ENCODE measurements at regions not wholly inside any gene's neighbourhood (a gene's known extent, or its start where the extent isn't known, plus 50 kb on each side); places are given as distances from the start of the nearest gene placed in this dataset.
"Not testable (repeated sequence)": the region's sequence is repeated elsewhere in the genome, so short reads cannot be mapped to it uniquely, and the experiment has no call there.

DNA sequence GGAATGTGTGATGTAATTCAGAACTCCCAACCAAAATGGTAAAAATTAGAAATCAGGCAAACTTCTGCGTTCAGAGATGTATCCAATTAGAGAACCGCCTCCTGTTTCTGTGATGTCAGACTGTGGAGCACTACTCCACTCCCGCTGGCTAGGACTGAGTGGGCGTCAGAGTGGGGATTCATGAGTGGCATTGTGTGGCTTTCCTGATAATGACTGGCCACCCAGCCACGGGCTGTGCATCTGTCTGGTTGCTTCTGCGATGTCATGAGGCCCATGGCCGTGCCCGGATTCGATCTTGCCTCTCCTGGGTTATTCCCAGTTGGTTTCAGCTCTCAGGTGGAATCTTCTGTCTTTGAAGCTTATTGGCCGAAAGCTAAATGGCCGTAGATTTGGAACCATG, 87.1 kb upstream of the KCNA1 start:
- no peak for DNase-seq

DNA sequence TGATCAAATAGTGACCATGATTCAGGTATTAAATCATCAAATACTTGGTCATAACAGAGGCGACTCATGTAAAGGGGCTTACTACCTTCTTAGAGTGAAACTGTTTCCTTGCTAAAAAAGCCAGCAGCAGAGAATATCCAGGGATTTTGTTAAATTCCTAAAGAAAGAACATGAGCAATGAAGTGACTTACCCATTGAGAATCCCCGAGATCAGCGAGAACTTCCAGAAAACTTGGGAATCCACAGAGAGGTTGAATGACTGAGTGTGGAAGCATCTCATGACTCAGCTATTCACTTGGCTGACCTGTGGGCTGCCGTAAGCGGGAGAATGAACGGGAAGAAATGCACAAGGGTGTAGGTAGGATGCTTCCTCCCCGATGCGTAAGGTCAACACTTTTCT, 85.3 kb upstream of the KCNA1 start:
- no peak for DNase-seq

DNA sequence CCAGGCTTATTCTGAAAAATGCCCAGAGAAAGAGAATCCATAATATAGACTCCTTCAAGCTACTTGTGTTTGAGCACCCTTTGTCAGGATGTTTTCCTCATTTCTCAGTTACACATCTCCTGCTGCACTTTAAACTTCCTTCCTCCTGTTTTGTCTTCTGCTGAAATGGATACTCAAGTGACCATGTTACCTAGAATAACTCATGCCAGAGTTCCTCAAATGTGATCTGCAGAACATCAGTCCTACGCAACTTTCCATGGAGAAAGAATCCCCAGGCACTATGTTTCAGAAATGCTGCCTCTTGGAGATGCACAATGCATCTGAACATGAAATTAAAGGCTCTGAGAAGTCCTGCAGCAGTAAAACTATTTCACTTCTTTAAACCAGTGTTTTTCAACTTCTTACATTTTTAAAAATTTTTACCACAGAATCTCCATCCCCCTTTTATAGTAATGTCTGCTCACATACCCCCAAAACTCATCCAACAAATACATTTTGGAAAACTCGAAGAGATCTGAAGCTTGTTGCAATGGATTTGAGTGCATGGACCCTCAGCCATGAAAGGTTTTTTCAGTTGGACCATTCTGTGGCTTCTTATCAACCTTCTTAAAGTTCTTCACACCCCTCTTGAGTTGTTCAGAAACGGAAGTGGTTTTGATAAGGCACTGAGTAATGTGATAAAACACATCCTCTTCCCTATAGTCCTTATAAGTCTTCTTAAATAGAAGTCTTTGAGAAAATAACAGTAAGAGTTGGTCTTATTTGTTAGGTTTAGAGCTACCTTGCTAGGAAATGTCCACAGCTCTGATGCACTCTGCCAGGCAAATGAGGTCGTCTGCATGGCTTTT, 84.5 kb upstream of the KCNA1 start:
- DNase-seq = no peak

DNA sequence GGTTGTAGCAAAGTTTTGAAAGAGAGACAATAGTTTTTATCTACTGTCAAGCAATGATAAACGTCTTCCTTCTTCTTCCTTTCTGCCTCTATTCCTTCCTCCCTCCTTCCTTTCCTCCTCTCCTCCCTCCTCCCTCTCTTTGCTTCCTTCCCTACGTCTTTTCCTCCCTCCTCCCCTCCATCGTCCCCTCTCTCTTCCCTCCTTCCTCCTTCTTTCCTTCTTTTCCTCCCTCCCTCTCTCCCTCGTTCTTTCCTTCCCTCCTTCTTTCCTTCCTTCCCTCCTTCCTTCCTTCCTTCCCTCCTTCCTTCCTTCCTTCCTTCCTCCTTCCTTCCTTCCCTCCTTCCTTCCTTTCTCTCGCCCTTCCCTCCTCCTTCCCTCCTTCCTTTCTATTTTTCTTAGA, 82.8 kb upstream of the KCNA1 start:
- DNase-seq = no peak

DNA sequence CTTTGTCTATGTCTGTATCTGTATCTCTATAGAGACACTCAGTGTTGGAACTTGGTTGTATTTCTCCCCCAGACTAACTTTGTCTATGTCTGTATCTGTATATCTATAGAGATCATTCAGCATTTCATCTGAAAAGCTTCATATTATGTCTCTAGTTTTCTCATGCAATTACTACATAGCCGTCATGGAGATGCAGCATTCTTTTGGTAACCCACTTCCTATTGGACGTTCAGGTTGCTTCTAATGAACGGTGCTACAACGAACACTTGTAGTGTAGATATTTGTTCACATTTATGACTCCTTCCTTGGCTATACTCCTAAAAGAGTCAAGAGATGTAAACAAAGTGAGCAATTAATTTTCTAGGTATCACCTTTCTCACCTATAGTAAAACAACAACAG, 81.5 kb upstream of the KCNA1 start:
- no peak for DNase-seq

DNA sequence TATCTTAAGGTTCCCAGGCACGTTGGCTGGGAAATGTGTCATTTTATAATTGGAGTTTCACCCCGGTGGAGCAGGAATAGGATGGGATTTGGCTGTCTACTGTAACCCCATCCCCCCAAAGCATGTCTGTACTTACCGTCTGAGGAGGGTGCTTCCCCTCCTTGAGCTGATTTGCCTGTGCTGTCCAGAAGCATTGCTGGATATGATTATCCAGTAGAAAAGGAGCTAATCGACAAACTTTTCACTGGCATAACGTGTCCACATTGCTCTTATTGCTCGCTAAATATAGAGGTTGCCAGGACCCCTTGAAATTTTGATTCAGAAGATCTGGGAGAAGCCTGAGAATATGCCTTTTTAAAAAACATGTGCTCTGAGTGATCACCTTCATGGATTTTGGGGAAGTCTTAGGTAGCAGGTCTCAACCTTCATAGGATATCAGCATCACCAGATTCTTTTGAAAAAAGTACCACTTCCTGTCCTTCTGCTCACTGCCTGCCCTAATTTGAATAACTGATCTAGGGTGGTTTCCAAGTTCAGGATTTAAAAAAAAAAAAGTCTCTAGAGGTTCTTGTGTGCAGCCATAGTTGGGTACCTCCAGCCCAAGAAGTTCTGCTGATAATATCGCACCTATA, 80.4 kb upstream of the KCNA1 start:
- DNase-seq = no peak

DNA sequence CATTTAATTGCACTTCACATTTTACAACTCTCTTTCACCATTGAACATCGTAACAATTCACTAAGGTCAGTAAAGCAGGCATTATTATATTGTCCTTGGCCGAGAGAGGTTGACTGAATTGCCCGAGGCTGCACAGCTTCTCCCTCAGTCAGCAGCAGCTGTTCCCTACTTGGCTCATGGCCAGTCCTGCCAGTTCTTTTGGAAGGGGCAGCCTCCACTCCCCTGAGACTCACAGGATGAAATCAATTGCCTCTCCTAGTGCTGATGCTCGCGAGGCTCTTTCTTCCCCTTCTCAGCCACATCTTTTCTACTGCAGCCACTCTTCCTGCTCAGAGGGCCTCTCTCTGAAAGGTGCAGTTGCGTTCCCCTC, 79.9 kb upstream of the KCNA1 start:
- no peak for DNase-seq

DNA sequence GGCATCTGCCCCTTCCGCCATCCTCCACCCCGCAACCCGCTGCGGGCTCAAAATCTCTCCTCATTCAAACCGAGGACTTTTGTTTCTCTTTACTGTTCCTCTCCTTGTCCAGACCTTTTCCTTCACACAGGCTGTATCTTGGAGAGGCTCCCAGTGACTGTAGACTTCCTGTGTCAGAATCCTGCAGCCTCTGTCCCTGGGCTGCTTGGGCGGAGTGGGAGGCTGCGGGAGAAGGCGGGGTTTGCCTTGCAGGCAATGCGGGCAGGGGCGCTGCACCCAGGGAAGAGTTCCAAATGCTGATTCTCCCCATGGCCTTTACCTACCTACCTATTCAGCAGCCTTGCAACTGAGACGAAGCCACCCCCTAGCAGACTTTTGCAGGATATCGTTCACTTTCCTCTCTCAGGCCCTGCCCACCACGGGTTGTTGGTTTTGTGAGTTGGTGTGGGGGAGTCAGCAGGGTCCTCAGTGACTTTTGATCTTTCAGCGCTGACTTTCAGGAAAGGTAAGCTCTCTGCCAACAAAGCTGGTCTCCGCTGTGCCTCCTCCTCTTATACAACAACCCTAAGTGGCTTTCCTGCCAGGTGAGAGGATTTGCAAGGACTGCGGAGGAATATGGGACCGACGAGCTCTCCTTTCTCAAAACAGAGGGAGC, 79.0 kb upstream of the KCNA1 start:
- no peak for DNase-seq

DNA sequence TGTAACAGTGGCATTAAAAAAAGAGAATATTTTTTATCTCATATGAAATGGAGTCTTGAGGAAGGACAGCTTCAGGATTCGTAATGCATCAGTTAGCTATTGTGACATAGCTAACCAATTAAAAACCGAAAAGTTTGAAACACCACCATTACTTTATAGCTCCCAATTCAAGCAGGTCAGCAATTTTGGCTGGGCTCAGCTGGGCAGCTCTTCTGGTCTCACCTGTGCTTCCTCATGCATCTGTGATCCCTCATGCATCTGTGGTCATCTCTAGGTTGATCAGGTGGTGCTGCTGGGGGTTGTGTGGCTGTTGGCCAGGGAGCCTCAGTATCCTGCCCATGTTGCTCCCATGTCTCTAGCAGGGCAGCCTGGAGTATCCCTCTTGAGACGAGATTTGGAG, 76.7 kb upstream of the KCNA1 start:
- no peak for DNase-seq

DNA sequence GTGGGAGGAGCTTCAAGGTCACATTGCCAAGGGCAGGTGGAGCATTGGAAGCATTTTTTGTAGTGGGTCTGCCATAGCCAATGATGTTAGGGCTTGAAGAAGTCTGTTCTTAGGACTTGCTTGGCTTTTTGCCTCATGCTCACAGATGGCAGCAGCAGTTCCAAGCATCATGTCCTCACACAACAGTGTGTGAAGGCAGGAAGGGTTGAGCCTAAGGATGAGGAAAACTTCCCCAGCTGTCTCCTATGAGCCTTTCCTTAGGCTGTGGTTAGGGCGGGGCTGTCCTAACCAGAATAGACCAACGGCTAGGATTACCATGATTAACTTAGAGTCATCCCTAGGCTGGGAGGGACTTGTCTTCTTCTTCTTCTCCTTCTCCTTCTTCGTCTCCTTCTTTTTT, 76.2 kb upstream of the KCNA1 start:
- DNase-seq = no peak

DNA sequence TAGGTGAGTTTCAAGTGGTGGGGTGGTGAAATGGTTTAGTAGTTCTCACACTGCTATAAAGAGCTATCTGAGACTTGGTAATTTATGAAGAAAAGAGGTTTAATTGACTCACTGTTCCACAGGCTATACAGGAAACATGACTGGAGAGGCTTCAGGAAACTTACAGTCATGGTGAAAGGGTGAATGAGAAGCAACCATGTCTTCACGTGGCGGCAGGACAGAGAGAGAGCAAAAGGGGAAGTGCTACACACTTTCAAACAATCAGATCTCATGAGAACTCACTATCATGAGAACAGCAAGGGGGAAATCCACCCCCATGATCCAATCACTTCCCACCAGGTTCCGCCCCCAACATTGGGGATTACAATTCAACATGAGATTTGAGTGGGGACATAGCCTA, 67.3 kb upstream of the KCNA1 start:
- DNase-seq = not testable (repeated sequence)

DNA sequence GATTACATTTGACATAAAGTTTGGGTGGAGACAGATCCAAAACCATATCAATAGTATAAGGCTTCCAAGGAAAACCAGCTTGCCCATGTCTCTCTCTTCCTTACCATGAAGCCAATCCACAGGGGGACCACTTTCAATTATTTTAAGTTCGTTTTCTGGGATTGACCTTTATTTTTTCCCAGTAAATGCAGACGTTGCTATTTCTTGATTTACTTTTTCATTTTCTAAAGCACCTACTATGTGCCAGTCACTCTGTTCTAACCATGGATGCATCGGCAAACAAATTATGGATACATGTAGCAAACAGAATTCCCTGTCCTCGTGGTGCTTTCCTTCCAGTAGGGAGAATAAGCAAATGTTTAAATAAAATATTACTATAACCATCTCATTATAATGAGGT, 65.8 kb upstream of the KCNA1 start:
- no peak for DNase-seq

DNA sequence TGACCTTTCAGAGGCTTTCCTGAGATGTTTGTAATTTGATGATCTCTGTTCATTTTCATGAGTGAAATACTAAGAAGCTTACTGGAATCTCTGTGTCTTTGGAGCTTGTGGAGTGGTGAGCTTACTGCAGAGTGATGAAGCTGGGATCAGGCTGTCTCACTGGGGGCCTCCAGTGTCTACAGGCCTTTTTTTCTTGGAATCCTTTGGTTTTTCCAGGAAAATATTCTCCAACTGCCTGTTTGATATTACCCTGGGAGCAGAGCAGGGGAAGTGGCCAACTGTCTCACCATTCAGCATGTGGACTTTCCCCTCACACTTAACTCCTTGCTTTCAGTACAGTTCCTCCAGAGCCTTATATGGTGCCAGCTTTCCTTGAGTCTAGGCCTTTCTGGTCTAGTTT, 62.0 kb upstream of the KCNA1 start:
- no peak for DNase-seq

DNA sequence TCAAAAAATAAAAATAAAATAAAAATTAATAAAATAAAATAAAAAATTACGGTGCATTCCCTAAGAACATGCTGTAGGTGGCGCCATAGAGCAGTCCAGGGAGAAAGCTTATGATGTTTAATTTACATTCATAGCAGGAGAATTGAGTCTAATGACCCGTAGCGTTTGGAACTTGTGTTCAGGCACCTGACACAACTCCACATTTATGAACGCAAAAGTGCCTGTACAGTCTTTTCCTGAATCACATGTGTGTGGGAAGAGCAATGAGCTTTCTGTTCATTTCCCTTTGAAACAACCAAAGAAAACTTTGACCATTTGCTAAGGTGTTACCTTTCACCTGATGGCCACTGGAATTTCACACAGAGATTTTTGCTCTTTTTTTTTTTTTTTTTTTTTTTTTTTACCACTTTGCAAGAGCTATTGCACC, 60.6 kb upstream of the KCNA1 start:
- DNase-seq = no peak

DNA sequence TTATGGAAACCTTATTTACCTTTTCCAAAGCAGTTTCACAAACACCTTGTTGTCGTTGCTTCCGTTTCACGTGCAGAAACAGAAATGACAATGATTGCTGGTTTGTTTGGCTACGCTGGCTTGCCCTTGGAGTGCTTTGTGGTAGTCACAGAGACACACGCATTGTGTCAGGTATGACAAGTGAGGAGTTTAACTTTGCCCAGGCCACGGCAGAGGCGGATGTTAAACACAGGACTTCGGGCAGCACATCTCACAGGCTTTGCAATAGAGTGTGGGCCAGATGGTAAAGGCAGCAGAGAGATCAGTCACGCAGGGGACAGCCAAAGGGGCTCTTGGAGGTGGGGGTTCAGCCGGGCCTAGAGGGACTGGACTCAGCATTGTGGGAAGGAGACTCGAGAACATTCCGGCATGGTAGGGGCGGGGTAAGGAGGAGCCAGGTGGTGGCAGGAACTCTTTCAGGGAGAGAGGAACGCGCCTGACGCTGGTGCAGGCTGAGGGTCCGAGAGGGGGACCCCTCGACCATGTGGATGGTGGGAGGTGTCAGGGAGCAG, 59.8 kb upstream of the KCNA1 start:
- no peak for DNase-seq

DNA sequence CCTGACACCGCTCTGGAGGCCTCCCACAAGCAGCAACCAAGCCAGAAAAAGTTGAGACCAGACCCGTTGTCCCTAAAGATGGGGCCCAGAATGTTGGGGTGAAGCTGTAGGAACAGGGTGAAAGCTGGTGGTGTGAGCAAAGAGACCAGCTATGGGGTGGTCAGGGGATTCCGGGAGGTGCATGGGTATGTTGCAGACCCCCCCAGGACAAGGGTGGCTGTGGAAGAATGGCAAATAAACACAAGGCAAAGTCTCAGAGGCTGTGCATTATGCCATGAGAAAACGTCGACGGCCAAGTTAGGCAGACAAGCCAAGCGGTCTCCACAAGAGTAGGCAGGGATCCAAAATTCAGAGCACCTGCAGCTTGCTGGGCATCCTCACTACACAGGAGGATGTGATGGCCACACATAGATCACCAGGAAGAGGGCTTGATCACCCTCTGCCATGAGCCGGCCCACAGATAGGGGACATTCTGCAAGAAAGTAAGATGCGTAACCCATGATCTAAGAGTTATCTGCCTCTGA, 58.8 kb upstream of the KCNA1 start:
- no peak for DNase-seq

DNA sequence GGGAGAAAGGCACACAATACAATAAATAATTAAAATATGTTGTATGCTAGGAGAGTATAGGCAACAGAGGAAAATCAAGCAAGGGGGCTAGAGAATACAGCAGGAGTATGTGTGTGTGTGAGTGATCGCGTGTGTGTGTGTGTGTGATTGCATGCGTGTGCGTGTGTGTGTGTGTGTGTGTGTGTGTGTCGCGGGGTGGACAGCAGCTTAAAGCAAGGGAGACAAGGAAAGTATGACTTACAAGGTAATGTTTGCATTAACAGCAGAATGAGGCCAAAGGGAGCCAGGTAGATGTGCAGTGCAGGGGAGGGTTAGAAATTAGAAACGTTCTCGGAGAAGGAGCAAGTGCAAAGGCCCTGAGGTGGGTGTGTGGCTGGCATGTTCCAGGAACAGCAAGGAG, 57.4 kb upstream of the KCNA1 start:
- no peak for DNase-seq

DNA sequence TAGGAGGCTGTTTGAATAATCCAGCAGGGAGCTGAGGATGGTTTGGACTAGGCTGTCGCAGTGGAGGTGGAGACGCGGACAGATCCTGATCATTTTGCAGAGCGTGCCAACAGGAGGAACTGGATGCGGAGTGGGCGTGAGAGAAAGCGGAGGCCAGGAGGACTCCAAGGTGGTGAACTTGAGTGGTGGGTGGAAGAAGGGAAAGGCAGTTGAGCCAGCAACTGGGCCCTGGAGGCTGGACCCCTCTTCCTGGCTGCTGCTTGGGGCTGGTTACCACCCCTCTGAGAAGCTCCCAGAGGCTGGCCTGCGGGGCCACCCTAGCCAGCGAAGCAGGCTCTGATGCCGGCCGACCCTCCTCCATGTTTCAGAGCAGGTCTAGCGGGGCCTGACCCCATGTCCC, 56.8 kb upstream of the KCNA1 start:
- no peak for DNase-seq

DNA sequence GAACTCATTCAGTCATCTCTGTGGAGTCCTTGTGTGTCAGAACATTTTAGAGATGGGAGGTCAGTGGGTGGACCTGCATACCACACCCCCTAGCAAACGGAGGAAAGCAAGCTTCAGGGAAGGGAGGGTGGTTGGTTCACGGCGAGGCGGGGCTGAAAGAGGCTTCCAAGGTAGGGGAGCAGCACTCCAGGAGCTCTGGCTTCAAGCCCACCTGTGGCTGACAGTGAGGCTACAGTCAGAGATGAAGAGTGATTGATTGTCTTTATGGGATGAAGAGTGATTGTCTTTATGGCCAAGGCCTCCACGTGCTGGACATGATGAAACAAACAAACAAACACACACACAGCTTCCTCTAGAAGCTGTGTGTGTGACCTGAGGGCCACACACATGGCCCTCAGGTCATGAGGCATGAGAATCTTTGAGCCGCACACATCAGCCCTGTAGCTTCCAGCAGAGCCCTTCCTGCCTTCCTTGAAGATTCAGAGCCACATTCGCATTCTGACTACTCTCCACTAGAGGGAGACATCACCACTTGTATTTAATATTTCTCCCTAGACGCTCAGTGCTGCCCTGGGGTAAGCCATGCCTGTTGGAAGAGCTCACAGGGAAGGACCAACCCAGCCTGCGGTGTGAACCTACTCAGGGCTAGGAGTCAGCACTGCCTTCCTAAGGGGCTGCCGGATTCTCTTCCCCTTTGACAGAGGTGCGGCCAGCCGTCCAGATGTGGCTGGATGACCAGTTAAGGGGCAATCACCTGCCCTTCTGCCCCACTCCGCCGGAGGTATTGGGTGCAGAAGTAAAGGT, 54.4 kb upstream of the KCNA1 start:
- DNase-seq = no peak

DNA sequence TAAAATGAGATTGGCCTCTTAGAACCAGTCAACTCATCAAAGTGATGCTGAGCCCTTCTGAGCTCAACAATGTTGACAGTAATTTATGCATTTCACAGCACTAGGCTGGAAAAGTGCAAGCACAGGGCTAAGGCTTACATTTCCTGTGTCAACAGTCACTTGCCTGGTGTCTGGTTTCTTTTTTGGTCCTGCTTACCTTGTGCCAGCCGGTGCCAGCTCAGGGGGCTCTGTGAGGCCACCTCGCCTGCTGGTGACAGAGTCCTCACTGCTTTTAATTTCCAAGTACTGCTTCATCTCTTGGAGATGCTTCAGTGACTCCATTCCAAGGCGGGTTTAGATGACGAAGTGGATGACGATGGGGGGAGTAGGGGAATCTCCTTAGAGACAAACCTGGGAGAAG, 53.1 kb upstream of the KCNA1 start:
- DNase-seq = no peak

DNA sequence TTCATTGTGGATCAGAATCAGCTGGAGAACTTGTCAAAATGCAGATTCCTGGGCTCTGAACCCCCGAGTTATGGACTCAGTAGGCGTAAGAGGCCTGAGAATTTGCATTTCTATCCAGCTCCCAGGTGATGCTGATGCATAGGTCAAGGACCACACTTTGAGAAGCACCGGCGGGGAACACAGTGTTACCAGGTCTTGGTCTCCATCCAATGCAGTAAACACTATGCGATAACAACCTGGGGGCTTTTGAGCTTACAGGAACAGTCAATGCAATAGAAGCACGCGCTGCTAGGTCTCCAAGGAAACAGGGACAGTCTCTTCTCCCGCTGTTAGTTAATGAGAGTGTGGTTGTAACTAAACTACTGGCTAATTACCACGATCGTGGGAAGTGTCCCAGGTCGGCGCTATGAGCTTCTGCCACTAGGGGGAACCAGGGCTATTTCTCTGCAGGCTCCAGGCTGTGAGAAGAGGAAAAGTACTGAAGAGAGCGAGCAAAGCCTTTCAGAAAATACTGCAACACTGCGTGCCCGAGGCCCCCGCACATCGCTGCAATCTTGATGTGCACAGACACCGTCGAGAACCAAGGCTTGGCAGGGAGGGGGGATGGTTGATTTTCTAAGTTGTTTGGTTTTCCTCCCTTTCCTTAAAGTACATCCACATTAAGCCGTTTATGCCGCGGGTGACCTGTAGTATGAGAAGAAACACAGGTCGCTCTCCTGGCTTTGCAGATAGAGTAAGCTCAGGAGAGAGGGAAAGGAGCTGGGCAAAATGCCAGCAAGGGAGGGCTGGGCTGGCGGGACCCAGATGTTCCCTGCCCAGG, 52.0 kb upstream of the KCNA1 start:
- DNase-seq = peak; percentile 30

DNA sequence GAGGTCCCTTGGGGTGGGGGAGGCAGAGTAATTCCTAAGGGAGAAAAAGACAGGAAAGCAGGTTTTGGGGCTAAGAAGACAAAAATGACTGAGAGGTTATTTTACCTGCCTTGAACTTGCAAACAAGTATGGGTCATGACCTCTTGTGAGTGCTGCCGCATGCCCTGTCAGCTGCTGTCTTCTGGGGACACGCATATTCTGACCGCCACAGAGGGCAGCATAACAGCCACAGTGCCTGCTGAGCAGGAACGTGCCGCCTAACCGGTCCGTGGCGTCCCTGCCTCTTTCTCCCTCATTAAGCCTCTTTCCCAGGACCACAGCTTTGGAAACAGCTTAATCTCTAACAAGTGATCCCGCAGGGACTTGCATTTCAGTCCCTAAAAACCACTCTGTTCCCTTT, 51.3 kb upstream of the KCNA1 start:
- DNase-seq = no peak
